WTC11 (cell line): ENCODE measurements at regions not wholly inside any gene's neighbourhood (a gene's known extent, or its start where the extent isn't known, plus 50 kb on each side); places are given as distances from the start of the nearest gene placed in this dataset.

Experiments
- MYBL2 ChIP-seq: sonication (generic); formaldehyde crosslinking; IDR thresholded peaks from 2 replicates; pipeline ENCODE4 v1.8.1; 2023; ENCODE audit warnings: mild to moderate bottlenecking, moderate library complexity, missing genetic modification reagents
- NR2C2 ChIP-seq: sonication (generic); formaldehyde crosslinking; IDR thresholded peaks from 2 replicates; pipeline ENCODE4 v1.8.0; 2022; ENCODE audit warnings: mild to moderate bottlenecking, missing genetic modification reagents
- NR3C1 ChIP-seq: sonication (generic); formaldehyde crosslinking; conservative IDR thresholded peaks from 2 replicates; pipeline ENCODE4 v1.8.1; 2023; ENCODE audit warnings: low read depth, mild to moderate bottlenecking, missing genetic modification reagents
- TF ChIP-seq, protein P1 (sequence below): sonication (generic); formaldehyde crosslinking; IDR thresholded peaks from 2 replicates; pipeline ENCODE4 v1.8.0; 2022; ENCODE audit warnings: mild to moderate bottlenecking, missing genetic modification reagents
- TF ChIP-seq, protein P2 (sequence below): sonication (generic); formaldehyde crosslinking; IDR thresholded peaks from 2 replicates; pipeline ENCODE4 v1.8.1; 2022; ENCODE audit warnings: missing genetic modification reagents, borderline replicate concordance
- TF ChIP-seq, protein P3 (sequence below): sonication (generic); formaldehyde crosslinking; IDR thresholded peaks from 2 replicates; pipeline ENCODE4 v1.8.0; 2022; ENCODE audit warnings: mild to moderate bottlenecking, missing genetic modification reagents
- TF ChIP-seq, protein P4 (sequence below): sonication (generic); formaldehyde crosslinking; IDR thresholded peaks from 2 replicates; pipeline ENCODE4 v1.8.1; 2023; ENCODE audit warnings: mild to moderate bottlenecking, missing genetic modification reagents, moderate library complexity
- TF ChIP-seq, protein P5 (sequence below): fragments of 200-600 bp; IDR thresholded peaks from 2 replicates; pipeline ENCODE4 v1.8.0; 2022; ENCODE audit warnings: antibody characterized with exemption

DNA sequence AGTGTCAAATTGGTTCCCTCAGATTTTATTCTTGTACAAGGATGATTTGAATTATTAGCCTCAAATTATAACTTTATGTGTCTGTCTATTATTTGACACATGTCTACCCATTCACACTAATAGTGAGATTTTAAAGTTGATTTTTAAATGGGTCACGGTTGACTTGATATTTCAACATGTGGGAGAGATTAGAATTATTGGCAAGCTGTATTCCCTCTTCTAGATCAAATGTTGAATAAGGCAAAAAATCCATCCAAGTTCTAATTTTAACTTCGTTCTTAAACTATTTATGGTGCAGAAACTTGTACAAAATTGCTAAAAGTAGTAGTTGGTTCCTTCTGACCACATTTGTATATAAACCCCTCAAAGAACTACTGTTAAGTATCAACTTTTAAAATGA is 1498.0 kb downstream of the STIM2 start:
- TF ChIP-seq MYBL2 (CRISPR knock-in tag) (no peak), NR2C2 (CRISPR knock-in tag) (no peak), NR3C1 (CRISPR knock-in tag) (no peak)
- TF ChIP-seq, protein P1, sequence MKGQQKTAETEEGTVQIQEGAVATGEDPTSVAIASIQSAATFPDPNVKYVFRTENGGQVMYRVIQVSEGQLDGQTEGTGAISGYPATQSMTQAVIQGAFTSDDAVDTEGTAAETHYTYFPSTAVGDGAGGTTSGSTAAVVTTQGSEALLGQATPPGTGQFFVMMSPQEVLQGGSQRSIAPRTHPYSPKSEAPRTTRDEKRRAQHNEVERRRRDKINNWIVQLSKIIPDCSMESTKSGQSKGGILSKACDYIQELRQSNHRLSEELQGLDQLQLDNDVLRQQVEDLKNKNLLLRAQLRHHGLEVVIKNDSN: no peak
- TF ChIP-seq, protein P2, sequence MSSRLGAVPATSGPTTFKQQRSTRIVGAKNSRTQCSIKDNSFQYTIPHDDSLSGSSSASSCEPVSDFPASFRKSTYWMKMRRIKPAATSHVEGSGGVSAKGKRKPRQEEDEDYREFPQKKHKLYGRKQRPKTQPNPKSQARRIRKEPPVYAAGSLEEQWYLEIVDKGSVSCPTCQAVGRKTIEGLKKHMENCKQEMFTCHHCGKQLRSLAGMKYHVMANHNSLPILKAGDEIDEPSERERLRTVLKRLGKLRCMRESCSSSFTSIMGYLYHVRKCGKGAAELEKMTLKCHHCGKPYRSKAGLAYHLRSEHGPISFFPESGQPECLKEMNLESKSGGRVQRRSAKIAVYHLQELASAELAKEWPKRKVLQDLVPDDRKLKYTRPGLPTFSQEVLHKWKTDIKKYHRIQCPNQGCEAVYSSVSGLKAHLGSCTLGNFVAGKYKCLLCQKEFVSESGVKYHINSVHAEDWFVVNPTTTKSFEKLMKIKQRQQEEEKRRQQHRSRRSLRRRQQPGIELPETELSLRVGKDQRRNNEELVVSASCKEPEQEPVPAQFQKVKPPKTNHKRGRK: no peak
- TF ChIP-seq, protein P3, sequence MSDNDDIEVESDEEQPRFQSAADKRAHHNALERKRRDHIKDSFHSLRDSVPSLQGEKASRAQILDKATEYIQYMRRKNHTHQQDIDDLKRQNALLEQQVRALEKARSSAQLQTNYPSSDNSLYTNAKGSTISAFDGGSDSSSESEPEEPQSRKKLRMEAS (CRISPR knock-in tag): no peak
- TF ChIP-seq, protein P4, sequence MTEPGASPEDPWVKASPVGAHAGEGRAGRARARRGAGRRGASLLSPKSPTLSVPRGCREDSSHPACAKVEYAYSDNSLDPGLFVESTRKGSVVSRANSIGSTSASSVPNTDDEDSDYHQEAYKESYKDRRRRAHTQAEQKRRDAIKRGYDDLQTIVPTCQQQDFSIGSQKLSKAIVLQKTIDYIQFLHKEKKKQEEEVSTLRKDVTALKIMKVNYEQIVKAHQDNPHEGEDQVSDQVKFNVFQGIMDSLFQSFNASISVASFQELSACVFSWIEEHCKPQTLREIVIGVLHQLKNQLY (CRISPR knock-in tag): no peak
- TF ChIP-seq, protein P5, sequence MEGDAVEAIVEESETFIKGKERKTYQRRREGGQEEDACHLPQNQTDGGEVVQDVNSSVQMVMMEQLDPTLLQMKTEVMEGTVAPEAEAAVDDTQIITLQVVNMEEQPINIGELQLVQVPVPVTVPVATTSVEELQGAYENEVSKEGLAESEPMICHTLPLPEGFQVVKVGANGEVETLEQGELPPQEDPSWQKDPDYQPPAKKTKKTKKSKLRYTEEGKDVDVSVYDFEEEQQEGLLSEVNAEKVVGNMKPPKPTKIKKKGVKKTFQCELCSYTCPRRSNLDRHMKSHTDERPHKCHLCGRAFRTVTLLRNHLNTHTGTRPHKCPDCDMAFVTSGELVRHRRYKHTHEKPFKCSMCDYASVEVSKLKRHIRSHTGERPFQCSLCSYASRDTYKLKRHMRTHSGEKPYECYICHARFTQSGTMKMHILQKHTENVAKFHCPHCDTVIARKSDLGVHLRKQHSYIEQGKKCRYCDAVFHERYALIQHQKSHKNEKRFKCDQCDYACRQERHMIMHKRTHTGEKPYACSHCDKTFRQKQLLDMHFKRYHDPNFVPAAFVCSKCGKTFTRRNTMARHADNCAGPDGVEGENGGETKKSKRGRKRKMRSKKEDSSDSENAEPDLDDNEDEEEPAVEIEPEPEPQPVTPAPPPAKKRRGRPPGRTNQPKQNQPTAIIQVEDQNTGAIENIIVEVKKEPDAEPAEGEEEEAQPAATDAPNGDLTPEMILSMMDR: no peak
